Superior temporal gyrus (tissue), 1 donor: ENCODE measurements at regions not wholly inside any gene's neighbourhood (a gene's known extent, or its start where the extent isn't known, plus 50 kb on each side); places are given as distances from the start of the nearest gene placed in this dataset.
"Not testable (repeated sequence)": the region's sequence is repeated elsewhere in the genome, so short reads cannot be mapped to it uniquely, and the experiment has no call there.

Experiments used
- DNase-seq: peaks from one replicate; pipeline ENCODE4 v3.0.0-alpha.2; 2016; ENCODE audit errors: extremely low spot score

- no peak for DNase-seq
These were observed 341.4 kb upstream of the PSMD7 start for GRCh38 chr16:73955255-73955654.

DNA sequence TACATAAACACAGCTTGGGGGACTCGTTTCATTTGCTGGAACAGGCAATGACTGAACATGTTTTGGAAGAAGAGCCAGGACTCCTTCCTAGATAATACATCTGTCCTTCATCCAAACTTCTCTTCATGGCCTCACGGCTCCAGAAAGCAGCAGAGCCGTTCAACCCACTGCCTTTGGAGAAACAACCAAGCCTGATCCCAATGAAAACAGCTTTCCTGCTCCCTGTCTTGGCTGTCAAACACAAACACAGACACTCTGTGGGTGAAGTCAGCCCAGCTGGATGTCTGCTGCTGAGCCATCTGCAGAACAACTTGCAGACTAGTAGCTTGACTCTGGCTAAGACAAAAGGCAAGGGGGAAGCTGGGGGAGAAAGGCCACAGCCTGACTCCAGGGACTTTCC is 345.1 kb upstream of the PSMD7 start:
- no peak for DNase-seq

DNA sequence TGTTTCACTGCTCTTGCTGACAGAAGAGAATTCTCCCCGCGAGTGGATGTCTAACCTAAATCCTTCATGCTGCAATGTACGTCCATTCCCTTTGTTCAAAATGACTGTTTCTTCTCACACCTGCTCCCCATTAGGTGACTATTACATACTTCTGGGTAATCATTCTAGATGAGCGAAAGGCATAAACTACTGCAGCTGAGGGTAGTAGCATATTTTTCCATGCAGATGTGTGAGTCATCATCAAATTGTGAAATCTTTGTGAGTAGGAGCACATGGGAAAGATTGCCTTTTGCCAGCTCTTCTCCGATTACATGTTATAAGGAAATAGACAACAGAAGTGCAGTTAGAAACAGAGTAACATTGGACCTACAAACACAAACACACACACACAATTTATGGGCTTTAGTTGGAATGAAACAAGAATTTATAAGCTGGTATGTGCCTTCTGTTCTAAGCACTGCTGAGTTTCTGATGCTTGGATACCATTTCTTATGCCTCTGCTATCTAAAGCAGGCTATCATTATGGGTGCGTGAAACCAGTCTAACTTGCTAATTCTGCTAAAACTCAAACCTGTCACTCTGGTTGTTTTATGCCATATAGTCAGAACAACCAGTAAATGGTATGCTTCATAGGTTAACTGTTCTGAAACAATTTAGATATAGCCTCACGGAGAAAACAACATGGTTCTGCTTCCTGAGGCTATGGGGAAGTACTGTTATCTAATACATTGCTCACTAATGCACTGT is 346.9 kb upstream of the PSMD7 start:
- DNase-seq, result peak; percentile 41

DNA sequence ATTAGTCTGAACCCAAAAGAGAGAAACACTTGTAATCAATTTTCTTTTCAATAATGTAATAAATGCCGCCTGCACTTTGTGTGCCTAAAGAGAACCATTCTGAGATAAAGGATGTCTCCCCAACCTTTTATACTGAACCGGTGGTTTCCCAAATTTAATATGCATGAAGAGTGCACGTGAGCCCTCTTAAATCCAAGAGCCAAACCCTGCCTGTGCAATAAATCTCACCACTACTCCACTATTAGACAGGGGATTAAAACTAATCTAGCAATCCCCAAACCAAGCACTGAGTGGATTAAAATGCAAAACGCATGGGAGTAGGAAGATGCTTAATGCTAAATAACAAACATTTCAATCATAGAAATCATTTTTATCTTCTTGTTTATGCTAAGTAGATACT is 351.0 kb upstream of the PSMD7 start:
- no peak for DNase-seq

- not testable (repeated sequence) for DNase-seq
These were observed 353.4 kb upstream of the PSMD7 start for GRCh38 chr16:73943184-73943583.

- DNase-seq, result not testable (repeated sequence)
These were observed 355.8 kb upstream of the PSMD7 start for GRCh38 chr16:73940786-73941185.

DNA sequence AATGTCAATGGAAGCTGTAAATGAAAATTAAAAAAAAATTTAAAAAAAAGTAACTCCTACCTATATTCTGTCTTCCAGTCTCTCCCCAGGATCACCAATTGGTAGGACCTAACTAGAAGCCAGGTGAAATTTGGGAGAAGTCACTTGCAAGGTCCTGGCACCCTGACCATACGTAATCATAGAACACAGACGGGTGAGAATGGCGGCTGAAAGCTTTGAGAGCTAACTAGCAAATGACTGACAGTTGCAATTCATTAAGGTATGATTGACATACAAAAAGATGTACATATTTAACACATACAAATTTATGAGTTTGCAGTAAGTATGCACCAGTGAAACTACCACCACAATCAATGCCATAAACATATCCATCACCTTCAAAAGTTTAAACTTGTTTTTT is 372.7 kb upstream of the PSMD7 start:
- no peak for DNase-seq

GRCh38 chr16:73921295-73921694 is 375.3 kb upstream of the PSMD7 start:
- DNase-seq, result no peak

DNA sequence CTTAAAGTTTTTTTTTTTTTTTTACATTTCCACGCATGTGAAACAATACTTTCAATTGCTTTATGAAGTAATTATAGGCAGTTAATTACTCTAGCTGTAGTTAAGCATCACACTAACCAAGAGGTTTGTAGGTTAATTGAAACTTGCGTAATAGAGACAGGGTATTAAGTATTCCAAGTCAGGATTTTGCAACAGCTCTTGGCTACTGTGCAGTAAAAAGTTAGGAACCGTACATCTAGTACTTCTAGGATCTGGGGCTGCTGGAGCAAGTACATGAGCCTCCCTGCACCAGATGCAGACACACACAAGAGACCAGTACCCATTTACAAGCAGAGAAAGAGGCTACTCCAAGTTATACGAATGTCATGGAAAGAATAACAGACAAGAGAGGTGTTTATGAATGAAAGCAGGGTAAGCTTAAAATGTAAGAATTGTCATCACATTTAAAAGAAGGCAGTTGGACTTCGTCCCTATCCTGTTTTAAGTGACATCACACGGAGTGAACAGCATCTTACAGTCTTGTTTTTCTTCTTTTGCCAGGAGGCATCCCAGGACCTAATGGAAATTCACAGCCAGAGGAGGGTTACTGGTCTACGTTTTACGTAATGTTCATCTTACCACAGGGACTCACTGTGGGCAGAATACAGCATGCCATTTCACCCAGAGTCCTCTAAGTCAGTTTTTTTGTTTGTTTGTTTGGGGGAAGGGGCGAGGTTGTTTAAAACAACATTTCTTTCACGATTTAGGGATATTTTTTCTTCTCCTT is 379.6 kb upstream of the PSMD7 start:
- DNase-seq, result no peak

GRCh38 chr16:73915935-73916334 is 380.7 kb upstream of the PSMD7 start:
- no peak for DNase-seq

- DNase-seq, result no peak
These were observed 381.5 kb upstream of the PSMD7 start for GRCh38 chr16:73915140-73915539.

DNA sequence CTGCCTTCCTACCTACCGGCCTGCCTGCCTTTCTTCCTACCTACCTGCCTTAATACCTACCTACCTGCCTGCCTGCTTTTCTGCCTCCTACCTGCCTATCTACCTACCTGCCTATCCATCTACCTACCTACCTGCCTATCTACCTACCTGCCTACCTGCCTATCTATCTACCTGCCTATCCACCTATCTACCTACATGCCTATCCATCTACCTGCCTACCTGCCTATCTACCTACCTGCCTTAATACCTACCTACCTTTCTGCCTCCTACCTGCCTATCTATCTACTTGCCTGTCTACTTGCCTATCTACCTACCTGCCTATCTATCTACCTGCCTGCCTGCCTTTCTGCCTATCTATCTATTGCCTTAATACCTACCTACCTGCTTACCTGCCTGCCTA is 383.8 kb upstream of the PSMD7 start:
- no peak for DNase-seq

- peak; percentile 50 for DNase-seq
These were observed 384.3 kb upstream of the PSMD7 start for GRCh38 chr16:73912281-73912680.

- no peak for DNase-seq
These were observed 387.0 kb upstream of the PSMD7 start for GRCh38 chr16:73909529-73910035.

DNA sequence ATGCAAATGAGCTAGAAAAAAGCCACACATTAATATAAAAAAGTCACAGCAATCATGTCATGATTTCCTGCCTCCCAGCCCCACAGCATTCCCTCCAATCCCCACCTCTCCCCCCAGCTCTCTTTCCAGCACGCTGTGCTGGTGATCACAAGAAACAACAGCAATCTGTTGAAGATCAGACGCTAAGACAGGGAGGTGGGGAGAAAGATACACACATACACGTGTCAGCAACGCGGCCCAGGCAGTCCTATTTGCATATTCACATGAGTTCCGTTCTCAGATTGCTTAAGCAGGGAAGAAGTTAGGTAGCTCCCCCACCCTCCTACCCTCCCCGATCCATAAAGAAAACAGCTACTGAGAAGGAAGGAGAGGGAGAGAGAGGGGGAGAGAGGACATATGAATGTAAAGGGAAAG is 405.5 kb upstream of the PSMD7 start:
- no peak for DNase-seq

GRCh38 chr16:73890186-73891128 is 406.2 kb upstream of the PSMD7 start:
- DNase-seq, result no peak

DNA sequence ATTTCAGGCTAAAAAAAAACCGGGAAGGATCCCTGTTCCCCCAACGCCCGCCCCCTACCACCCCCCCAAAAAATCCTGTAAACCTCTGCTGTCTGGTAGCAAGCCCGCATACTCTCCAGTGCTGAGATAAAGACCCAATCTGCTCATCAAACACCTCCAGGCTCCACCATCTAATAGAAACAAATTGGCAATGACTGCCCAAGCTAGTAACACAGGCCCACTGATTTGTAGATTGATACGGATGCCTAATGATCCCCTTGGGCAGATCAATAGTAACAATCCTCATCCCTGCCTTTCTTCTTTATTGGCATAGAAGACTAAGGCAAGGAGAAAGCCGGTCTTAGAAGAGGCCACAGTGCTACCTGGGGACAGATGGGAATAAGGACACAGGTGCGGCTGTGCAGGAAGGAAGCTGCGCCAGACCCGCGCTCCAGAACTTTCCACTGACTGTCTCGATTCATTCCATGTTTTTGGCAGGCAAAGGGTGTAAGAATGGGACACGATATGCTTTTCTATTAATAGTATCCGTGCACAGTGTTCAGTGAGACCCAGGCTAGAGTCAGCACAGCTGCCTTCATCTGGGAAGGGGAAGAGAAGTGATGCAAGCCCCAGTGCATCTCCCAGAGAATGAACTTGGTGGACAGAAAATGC is 407.6 kb upstream of the PSMD7 start:
- DNase-seq, result no peak

DNA sequence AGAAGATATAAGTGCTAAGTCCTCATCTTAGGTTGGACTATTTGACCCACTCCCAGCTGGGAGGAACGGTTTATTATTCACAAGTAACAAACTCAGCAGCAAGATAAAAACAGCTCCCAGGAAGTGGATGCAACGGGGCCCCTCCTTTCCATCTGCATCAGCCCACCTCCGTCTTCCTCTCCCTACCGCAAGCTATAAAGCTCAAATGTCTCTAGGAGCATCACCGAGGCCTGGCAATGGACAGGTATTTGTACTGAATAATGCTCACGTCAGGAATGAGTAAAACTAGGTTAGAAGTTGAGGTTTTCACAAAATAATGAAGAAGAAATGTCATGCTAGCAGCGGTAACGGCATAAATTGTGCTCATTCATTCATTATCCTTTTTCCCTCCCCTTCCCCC is 408.7 kb upstream of the PSMD7 start:
- no peak for DNase-seq

DNA sequence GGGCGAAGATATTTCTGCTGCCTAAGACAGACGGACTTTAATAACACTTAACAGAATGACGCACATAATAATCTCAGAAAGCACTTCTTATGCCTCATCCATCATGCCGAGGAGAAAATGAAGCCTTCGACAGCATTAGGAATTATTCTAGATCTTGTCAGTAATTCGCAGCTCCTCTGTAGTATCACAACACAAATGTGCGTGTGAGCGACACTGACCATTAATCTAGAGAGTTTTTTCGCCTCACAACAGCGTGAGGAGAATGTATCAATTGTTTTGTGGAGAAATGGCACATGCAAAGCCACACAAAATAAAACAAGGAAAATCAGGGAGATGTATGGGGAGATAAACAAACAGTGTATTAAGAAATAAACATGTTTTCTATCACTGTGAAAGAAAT is 410.2 kb upstream of the PSMD7 start:
- no peak for DNase-seq

DNA sequence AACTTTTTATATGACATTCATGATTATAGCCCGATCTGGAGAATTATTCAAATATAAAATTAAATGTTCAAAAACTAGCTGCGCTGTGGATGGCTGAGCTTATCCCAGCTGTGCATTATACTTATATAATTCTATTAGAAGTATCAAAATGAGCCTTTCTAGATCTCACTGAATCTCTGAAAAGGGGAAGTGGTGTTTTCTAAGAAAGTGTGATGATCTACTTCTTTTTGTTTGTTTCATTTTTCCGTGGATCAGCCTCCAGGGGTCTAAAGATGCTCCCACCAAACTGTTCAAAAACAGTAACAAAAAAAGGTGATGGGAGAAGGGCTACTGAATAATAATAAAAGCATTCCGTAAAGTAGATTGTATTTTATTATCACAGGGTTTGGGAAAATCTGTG is 411.3 kb upstream of the PSMD7 start:
- DNase-seq, result no peak

DNA sequence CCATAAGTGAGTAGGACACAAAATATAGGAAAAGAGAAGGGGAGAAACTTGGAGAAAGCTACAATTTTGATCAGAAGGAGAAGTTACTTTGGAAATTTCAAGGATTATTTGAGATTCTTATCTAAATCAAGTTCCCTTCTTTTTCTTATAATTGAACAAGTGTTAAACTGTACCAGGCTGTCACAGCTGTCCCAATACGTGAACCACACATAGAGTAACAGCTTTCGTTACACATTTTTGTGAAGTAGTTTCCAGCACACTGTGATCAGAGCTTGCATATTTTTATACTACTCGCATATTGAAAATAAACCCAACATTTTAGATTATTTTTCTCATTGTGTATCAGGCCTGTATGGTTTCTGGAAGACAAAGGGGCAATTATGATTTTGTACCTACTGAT is 412.8 kb upstream of the PSMD7 start:
- DNase-seq, result no peak

GRCh38 chr16:73883126-73883525 is 413.5 kb upstream of the PSMD7 start:
- DNase-seq, result no peak
